ENCODE measurements at regions not wholly inside any gene's neighbourhood (a gene's known extent, or its start where the extent isn't known, plus 50 kb on each side); places are given as distances from the start of the nearest gene placed in this dataset.

DNA sequence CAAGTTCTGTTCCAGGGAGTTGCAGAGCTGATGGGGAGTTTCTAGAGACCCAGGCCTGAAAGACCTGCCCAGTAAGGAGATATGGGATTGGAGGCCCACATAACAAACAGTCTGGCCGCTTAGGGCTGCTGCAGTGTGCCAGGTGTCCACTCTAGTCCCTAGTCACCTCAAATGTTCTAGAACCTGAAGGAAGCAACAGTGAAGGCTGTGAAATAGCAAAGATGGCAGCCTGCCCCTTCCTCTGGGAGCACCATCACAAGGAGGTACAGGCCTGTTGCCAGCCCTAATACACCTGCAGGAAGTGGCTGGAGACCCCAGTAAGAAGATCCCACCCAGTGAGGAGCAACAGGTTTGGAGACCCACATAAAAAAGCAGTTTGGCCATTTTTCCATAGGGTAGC lies 783.8 kb upstream of the EDIL3 start:
- TF ChIP-seq POLR2A (IDR thresholded peaks at IDR 0.05) (no peak), POLR2AphosphoS5 (IDR thresholded peaks at IDR 0.05) (no peak)
- TF ChIP-seq, protein P1, sequence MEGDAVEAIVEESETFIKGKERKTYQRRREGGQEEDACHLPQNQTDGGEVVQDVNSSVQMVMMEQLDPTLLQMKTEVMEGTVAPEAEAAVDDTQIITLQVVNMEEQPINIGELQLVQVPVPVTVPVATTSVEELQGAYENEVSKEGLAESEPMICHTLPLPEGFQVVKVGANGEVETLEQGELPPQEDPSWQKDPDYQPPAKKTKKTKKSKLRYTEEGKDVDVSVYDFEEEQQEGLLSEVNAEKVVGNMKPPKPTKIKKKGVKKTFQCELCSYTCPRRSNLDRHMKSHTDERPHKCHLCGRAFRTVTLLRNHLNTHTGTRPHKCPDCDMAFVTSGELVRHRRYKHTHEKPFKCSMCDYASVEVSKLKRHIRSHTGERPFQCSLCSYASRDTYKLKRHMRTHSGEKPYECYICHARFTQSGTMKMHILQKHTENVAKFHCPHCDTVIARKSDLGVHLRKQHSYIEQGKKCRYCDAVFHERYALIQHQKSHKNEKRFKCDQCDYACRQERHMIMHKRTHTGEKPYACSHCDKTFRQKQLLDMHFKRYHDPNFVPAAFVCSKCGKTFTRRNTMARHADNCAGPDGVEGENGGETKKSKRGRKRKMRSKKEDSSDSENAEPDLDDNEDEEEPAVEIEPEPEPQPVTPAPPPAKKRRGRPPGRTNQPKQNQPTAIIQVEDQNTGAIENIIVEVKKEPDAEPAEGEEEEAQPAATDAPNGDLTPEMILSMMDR (IDR thresholded peaks at IDR 0.05) = no peak
